Thyroid gland (tissue), 4 donors: ENCODE measurements at regions not wholly inside any gene's neighbourhood (a gene's known extent, or its start where the extent isn't known, plus 50 kb on each side); places are given as distances from the start of the nearest gene placed in this dataset.

ENCODE experiments used
- POLR2A ChIP-seq, 2 donors: fragments of 450-650 bp; IDR thresholded peaks; one replicate each; pipeline ENCODE4 v1.6.1; 2017; ENCODE audit warnings: antibody characterized with exemption in 2 of 2, mild to moderate bottlenecking in 2 of 2, moderate library complexity in 1 of 2
- TF ChIP-seq, protein P1 (sequence below), 6 experiments: fragments of 200-600 bp in 3 of 6; fragments of 450-650 bp in 3 of 6; sonication (generic) in 3 of 6; IDR thresholded peaks; one replicate each; pipeline ENCODE4 v1.5.1; 2016 to 2019; ENCODE audit warnings: antibody characterized with exemption in 6 of 6, mild to moderate bottlenecking in 2 of 6, inconsistent platforms in 1 of 6, moderate library complexity in 1 of 6

DNA sequence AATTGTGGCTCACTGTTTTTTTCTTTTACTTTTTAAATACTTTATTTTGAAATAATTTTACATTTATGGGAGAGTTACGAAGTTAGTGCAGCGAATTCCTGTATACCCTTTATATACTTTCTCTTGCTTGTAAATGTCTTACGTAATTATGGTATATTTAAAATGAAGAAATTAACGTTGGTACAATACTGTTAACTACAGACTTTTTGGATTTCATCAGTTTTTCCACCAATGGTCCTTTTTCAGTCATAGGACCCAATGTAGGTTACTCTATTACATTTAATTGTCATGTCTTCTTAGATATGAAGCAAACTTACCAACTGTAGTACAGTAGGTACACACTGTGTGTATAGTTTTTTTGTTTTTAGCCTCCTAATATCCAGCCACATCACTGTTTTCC, 76.3 kb downstream of the BOLA3 start:
- no peak for TF ChIP-seq POLR2A (IDR thresholded peaks at IDR 0.05)
- TF ChIP-seq, protein P1, sequence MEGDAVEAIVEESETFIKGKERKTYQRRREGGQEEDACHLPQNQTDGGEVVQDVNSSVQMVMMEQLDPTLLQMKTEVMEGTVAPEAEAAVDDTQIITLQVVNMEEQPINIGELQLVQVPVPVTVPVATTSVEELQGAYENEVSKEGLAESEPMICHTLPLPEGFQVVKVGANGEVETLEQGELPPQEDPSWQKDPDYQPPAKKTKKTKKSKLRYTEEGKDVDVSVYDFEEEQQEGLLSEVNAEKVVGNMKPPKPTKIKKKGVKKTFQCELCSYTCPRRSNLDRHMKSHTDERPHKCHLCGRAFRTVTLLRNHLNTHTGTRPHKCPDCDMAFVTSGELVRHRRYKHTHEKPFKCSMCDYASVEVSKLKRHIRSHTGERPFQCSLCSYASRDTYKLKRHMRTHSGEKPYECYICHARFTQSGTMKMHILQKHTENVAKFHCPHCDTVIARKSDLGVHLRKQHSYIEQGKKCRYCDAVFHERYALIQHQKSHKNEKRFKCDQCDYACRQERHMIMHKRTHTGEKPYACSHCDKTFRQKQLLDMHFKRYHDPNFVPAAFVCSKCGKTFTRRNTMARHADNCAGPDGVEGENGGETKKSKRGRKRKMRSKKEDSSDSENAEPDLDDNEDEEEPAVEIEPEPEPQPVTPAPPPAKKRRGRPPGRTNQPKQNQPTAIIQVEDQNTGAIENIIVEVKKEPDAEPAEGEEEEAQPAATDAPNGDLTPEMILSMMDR (IDR thresholded peaks at IDR 0.05), result no peak
